GM12878 (cell line): ENCODE measurements at regions not wholly inside any gene's neighbourhood (a gene's known extent, or its start where the extent isn't known, plus 50 kb on each side); places are given as distances from the start of the nearest gene placed in this dataset.

Experiments used
- ATF2 ChIP-seq: IDR thresholded peaks from 2 replicates; pipeline ENCODE4 v1.6.1; 2012; ENCODE audit warnings: low read length, inconsistent platforms
- BHLHE40 ChIP-seq, 2 experiments: fragments of 450-650 bp in 1 of 2; IDR thresholded peaks; 2 replicates each; pipeline ENCODE4 v1.6.1; 2011 to 2017; ENCODE audit warnings: low read depth in 2 of 2, borderline replicate concordance in 1 of 2, improper control_type of control experiment in 1 of 2, low read length in 1 of 2, mild to moderate bottlenecking in 1 of 2
- CBFB ChIP-seq: IDR thresholded peaks from 2 replicates; pipeline ENCODE4 v1.6.1; 2016; ENCODE audit warnings: antibody characterized with exemption, low read depth
- CBX5 ChIP-seq: sonication (generic); IDR thresholded peaks from 2 replicates; pipeline ENCODE4 v1.6.1; 2016; ENCODE audit warnings: low read depth, moderate library complexity, mild to moderate bottlenecking, inconsistent platforms
- CEBPZ ChIP-seq: fragments of 150-350 bp; IDR thresholded peaks from 2 replicates; pipeline ENCODE4 v1.6.1; 2016; ENCODE audit warnings: low read depth, low read length
- EP300 ChIP-seq, 2 experiments: fragments of 150-350 bp in 1 of 2; IDR thresholded peaks; 2 replicates each; pipeline ENCODE4 v1.6.1; 2011 to 2012; ENCODE audit warnings: low read depth in 2 of 2, low read length in 2 of 2, borderline replicate concordance in 1 of 2, improper control_type of control experiment in 1 of 2, inconsistent platforms in 1 of 2; ENCODE audit not compliant: control insufficient read depth in 1 of 2
- IRF4 ChIP-seq: IDR thresholded peaks from 2 replicates; pipeline ENCODE4 v1.6.1; 2011; ENCODE audit warnings: low read depth, low read length
- MEF2A ChIP-seq: IDR thresholded peaks from 2 replicates; pipeline ENCODE4 v1.6.1; 2011; ENCODE audit warnings: low read depth, mild to moderate bottlenecking, low read length, moderate library complexity; ENCODE audit not compliant: insufficient read depth
- PAX5 ChIP-seq: IDR thresholded peaks from 2 replicates; pipeline ENCODE4 v1.6.1; 2011; ENCODE audit warnings: low read depth, low read length, borderline replicate concordance
- RELA ChIP-seq: fragments of 450-650 bp; IDR thresholded peaks from 2 replicates; pipeline ENCODE4 v1.8.0; 2014; ENCODE audit warnings: borderline replicate concordance; ENCODE audit not compliant: partially characterized antibody
- SP1 ChIP-seq: IDR thresholded peaks from one replicate; pipeline ENCODE4 v1.6.1; 2011; ENCODE audit warnings: low read depth, low read length
- STAT3 ChIP-seq: IDR thresholded peaks from 2 replicates; pipeline ENCODE4 v1.6.1; 2011; ENCODE audit warnings: low read depth, low read length, improper control_type of control experiment
- TARDBP ChIP-seq: IDR thresholded peaks from 2 replicates; pipeline ENCODE4 v1.6.1; 2016; ENCODE audit warnings: borderline replicate concordance
- YY1 ChIP-seq: IDR thresholded peaks from 2 replicates; pipeline ENCODE4 v1.6.1; 2011; ENCODE audit warnings: low read depth, mild to moderate bottlenecking, low read length
- ZBED1 ChIP-seq: IDR thresholded peaks from 2 replicates; pipeline ENCODE4 v1.6.1; 2016; ENCODE audit warnings: borderline replicate concordance
- ZNF687 ChIP-seq: fragments of 450-650 bp; IDR thresholded peaks from 2 replicates; pipeline ENCODE4 v1.6.1; 2017; ENCODE audit warnings: mild to moderate bottlenecking, moderate library complexity
- TF ChIP-seq, protein P1 (sequence below): IDR thresholded peaks from 2 replicates; pipeline ENCODE4 v1.6.1; 2011; ENCODE audit warnings: low read depth, mild to moderate bottlenecking, low read length, moderate library complexity, borderline replicate concordance; ENCODE audit errors: extremely low read depth
- TF ChIP-seq, protein P2 (sequence below): fragments of 450-650 bp; IDR thresholded peaks from 2 replicates; pipeline ENCODE4 v1.6.1; 2018; ENCODE audit warnings: mild to moderate bottlenecking, low read depth, moderate library complexity; ENCODE audit not compliant: partially characterized antibody

DNA sequence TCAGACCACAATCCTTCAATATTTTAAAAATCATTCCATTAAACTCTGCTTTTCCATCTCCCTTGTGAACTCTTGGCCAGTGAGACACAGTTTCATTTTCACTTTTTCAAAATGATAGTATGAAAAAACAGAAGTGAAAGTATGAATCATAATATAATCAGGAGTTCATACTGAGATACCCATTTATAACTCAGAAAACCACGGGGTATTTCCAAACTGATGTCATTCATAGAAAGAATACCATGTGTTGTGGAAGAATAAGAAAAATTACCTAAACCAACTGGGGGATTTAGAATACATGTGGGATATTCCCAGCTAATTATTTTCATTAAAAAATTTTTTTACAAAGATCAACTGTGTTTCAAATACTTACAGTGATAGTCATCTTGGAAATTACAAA, 149.9 kb downstream of the MRPL39 start (continued):
- peak; percentile 82 for TF ChIP-seq PAX5
- TF ChIP-seq, protein P1, sequence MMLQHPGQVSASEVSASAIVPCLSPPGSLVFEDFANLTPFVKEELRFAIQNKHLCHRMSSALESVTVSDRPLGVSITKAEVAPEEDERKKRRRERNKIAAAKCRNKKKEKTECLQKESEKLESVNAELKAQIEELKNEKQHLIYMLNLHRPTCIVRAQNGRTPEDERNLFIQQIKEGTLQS, result no peak
- TF ChIP-seq BHLHE40 (IDR thresholded peaks at IDR 0.05; ENCODE audit: borderline replicate concordance in 1 of 2, low read depth in 2 of 2, low read length in 1 of 2), result peak in 1 of 2 experiments; percentile 87; a peak in 2 of 4 replicates
- TF ChIP-seq RELA, result peak; percentile 100
- TF ChIP-seq ZBED1, result peak; percentile 99
- no peak for TF ChIP-seq TARDBP
- TF ChIP-seq SP1, result peak; percentile 74
- peak; percentile 69; the same call in 1 of the 2 replicates for TF ChIP-seq CBX5
- peak; percentile 93; the same call in 1 of the 2 replicates for TF ChIP-seq STAT3
- no peak for TF ChIP-seq CEBPZ
- no peak for TF ChIP-seq YY1
- no peak for TF ChIP-seq ZNF687
- TF ChIP-seq EP300 (IDR thresholded peaks at IDR 0.05; ENCODE audit: borderline replicate concordance in 1 of 2, control insufficient read depth in 1 of 2, low read depth in 2 of 2, low read length in 2 of 2), result peak; percentile 100
- TF ChIP-seq IRF4, result peak; percentile 96
- peak; percentile 100 for TF ChIP-seq MEF2A
- TF ChIP-seq, protein P2, sequence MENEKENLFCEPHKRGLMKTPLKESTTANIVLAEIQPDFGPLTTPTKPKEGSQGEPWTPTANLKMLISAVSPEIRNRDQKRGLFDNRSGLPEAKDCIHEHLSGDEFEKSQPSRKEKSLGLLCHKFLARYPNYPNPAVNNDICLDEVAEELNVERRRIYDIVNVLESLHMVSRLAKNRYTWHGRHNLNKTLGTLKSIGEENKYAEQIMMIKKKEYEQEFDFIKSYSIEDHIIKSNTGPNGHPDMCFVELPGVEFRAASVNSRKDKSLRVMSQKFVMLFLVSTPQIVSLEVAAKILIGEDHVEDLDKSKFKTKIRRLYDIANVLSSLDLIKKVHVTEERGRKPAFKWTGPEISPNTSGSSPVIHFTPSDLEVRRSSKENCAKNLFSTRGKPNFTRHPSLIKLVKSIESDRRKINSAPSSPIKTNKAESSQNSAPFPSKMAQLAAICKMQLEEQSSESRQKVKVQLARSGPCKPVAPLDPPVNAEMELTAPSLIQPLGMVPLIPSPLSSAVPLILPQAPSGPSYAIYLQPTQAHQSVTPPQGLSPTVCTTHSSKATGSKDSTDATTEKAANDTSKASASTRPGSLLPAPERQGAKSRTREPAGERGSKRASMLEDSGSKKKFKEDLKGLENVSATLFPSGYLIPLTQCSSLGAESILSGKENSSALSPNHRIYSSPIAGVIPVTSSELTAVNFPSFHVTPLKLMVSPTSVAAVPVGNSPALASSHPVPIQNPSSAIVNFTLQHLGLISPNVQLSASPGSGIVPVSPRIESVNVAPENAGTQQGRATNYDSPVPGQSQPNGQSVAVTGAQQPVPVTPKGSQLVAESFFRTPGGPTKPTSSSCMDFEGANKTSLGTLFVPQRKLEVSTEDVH, result peak; percentile 79
- TF ChIP-seq CBFB, result peak; percentile 91
- TF ChIP-seq ATF2, result peak; percentile 100
